Mucosa of descending colon (tissue), 3 donors: ENCODE measurements at regions not wholly inside any gene's neighbourhood (a gene's known extent, or its start where the extent isn't known, plus 50 kb on each side); places are given as distances from the start of the nearest gene placed in this dataset.

Experiments used
- ATAC-seq: fragments of 200-7000 bp; cut with Tn5 transposase; one replicate; pipeline ENCODE4 v1.9.1; 2020; ENCODE audit warnings: mild to moderate bottlenecking, moderate library complexity
- DNase-seq, 3 donors: peaks; one replicate each; pipeline ENCODE4 v3.0.0-alpha.2; 2020
- H3K36me3 ChIP-seq: fragments of 200-600 bp; one replicate; pipeline ENCODE4 v1.8.0; 2021; ENCODE audit warnings: low read depth, mild to moderate bottlenecking
- H3K4me1 ChIP-seq: fragments of 200-600 bp; one replicate; pipeline ENCODE4 v1.8.0; 2021; ENCODE audit warnings: low read depth, mild to moderate bottlenecking
- H3K4me3 ChIP-seq: fragments of 200-600 bp; one replicate; pipeline ENCODE4 v1.8.0; 2021; ENCODE audit warnings: mild to moderate bottlenecking
- H3K9me3 ChIP-seq: fragments of 200-600 bp; one replicate; pipeline ENCODE4 v1.8.0; 2021; ENCODE audit warnings: mild to moderate bottlenecking
- intact Hi-C, 2 donors: fragments of 100-400 bp; cut with DNase I in 1 of 2; cut with micrococcal nuclease in 1 of 2; formaldehyde crosslinking; loops; one replicate each; pipeline versions ENCODE4 v1.11.0 to v1.11.1; 2022; cut with DNase I, micrococcal nuclease
- TF ChIP-seq, protein P1 (sequence below): fragments of 200-600 bp; IDR thresholded peaks from one replicate; pipeline ENCODE4 v1.8.0; 2022; ENCODE audit warnings: antibody characterized with exemption, mild to moderate bottlenecking
- donor health status: DM: no; HTN: no; CAD: no; lungs with moderate emphysema.
- donor health status: DM: no; HTN: no; CAD: no.
- donor health status: DM: no; HTN: yes; CAD: no.

GRCh38 chr14:101064121-101064661 lies 160.7 kb upstream of the RTL1 start:
- DNase-seq (peak in 1 of 3 donors; percentile 43), ATAC-seq (no peak)
- Histone ChIP-seq H3K4me3 (no peak overlapping the region), H3K36me3 (no peaks in the 10 kb centered on the region), H3K4me1 (no peaks in the 10 kb centered on the region), H3K9me3 (no peaks in the 10 kb centered on the region)
- TF ChIP-seq, protein P1, sequence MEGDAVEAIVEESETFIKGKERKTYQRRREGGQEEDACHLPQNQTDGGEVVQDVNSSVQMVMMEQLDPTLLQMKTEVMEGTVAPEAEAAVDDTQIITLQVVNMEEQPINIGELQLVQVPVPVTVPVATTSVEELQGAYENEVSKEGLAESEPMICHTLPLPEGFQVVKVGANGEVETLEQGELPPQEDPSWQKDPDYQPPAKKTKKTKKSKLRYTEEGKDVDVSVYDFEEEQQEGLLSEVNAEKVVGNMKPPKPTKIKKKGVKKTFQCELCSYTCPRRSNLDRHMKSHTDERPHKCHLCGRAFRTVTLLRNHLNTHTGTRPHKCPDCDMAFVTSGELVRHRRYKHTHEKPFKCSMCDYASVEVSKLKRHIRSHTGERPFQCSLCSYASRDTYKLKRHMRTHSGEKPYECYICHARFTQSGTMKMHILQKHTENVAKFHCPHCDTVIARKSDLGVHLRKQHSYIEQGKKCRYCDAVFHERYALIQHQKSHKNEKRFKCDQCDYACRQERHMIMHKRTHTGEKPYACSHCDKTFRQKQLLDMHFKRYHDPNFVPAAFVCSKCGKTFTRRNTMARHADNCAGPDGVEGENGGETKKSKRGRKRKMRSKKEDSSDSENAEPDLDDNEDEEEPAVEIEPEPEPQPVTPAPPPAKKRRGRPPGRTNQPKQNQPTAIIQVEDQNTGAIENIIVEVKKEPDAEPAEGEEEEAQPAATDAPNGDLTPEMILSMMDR: no peak
- intact Hi-C loops: no loop called here

GRCh38 chr14:101064718-101065117 lies 161.2 kb upstream of the RTL1 start:
- DNase-seq: peak in 1 of 3 donors; percentile 19
- intact Hi-C loops: no loop called here

GRCh38 chr14:101065246-101065645 lies 161.7 kb upstream of the RTL1 start:
- ATAC-seq: no peak
- TF ChIP-seq, protein P1: no peak
- Histone ChIP-seq H3K4me1 (no peaks in the 10 kb centered on the region), H3K36me3 (no peaks in the 10 kb centered on the region), H3K9me3 (no peaks in the 10 kb centered on the region), H3K4me3 (no peak overlapping the region)
- intact Hi-C loops: no loop called here
- peak in 1 of 3 donors; percentile 13 for DNase-seq

More at GRCh38 chr14:101064718-101065117, 161.2 kb upstream of the RTL1 start:
- Histone ChIP-seq H3K36me3 (no peaks in the 10 kb centered on the region), H3K4me3 (no peak overlapping the region), H3K9me3 (no peaks in the 10 kb centered on the region), H3K4me1 (no peaks in the 10 kb centered on the region)
- TF ChIP-seq, protein P1: no peak
- no peak for ATAC-seq

GRCh38 chr14:101065696-101066694 lies 162.5 kb upstream of the RTL1 start:
- Histone ChIP-seq H3K4me1 (no peaks in the 10 kb centered on the region), H3K9me3 (no peaks in the 10 kb centered on the region), H3K36me3 (no peaks in the 10 kb centered on the region), H3K4me3 (no peak overlapping the region)
- DNase-seq (peak in 1 of 3 donors; percentile 35), ATAC-seq (no peak)
- intact Hi-C loops: no loop called here
- TF ChIP-seq, protein P1: no peak

DNA sequence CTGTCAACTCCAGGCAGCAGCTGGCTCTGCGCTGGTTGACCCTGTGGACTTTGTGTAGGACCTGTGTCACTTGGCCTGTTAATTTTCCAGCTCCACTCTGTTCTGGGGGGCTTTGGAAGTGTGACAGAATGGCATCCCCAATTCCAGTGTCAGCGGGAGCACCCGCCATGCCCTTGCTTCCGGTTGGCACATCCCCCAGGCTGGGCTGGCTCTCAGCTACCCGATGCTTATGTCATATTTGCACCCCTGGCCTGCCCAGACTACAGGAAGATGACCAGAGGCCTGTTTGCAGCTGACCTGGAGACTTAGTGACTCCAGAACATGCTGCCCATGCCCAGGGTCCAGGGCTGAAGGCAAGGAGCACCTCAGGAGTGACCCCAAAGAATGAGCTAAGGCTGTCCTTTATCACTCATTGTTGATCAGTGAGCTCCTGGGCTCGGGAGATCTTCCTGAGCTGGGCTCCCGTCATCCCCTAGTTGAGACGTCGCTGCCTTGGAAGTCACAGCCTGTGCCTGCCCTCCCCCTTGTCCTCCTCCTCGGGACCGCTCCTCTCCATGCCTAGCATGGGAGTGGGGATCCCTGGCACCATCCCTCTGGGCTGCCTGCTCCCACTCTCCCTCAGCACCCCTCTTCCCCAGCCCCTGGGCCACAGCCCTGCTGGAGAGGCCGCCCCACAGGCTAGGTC lies 163.4 kb upstream of the RTL1 start:
- ATAC-seq: no peak
- Histone ChIP-seq H3K36me3 (no peaks in the 10 kb centered on the region), H3K4me1 (no peaks in the 10 kb centered on the region), H3K9me3 (no peaks in the 10 kb centered on the region), H3K4me3 (no peak overlapping the region)
- peak in 1 of 3 donors; percentile 33 for DNase-seq
- intact Hi-C loops: no loop called here
- TF ChIP-seq, protein P1: no peak
